NT2/D1 (cell line): ENCODE measurements at regions not wholly inside any gene's neighbourhood (a gene's known extent, or its start where the extent isn't known, plus 50 kb on each side); places are given as distances from the start of the nearest gene placed in this dataset.

Source experiments
- SUZ12 ChIP-seq: IDR thresholded peaks from 2 replicates; pipeline ENCODE4 v1.6.1; 2011; ENCODE audit not compliant: insufficient read length, insufficient read depth; ENCODE audit errors: extremely low read depth
- ZNF274 ChIP-seq: IDR thresholded peaks from 2 replicates; pipeline ENCODE4 v1.6.1; 2011; ENCODE audit warnings: mild to moderate bottlenecking, low read depth, low read length

DNA sequence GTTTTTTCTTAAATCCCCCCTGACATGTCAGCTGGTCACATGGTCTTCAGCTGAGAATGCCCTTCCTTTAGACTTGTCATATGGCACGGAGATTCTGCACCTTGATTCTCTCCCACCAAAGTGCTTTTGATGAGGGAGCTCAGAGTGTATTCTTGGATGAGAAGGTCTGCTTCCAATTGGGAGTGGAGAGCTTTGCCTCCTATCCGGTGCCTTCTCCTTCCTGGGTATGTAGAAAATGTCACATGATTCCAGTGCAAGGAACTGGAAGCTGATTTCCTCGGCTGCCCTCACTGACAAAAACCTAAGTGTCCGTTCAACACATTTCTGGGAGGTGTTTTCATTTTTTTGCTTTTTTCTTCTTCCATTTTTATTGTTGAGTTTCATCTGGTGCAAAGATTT lies 197.2 kb downstream of the TFAP2C start:
- TF ChIP-seq ZNF274 (no peak), SUZ12 (no peak)
